Lung (tissue), 11 donors: ENCODE measurements at regions not wholly inside any gene's neighbourhood (a gene's known extent, or its start where the extent isn't known, plus 50 kb on each side); places are given as distances from the start of the nearest gene placed in this dataset.

ENCODE experiments used
- ATAC-seq: fragments of 200-7000 bp; cut with Tn5 transposase; one replicate; pipeline ENCODE4 v1.9.1; 2020; ENCODE audit warnings: moderate number of reproducible peaks; ENCODE audit not compliant: insufficient read depth, low FRiP score
- DNase-seq, 3 donors: peaks; one replicate each; pipeline ENCODE4 v3.0.0-alpha.2; 2013 to 2017
- H3K27ac ChIP-seq, 2 donors: one replicate each; pipeline ENCODE4 v1.5.1; 2013; ENCODE audit warnings: mild to moderate bottlenecking in 2 of 2, moderate library complexity in 2 of 2, control low read depth in 1 of 2, inconsistent platforms in 1 of 2, low read depth in 1 of 2, low read length in 1 of 2
- H3K27me3 ChIP-seq, 3 donors: one replicate each; pipeline ENCODE4 v1.5.1; 2013; ENCODE audit warnings: low read length in 2 of 3; ENCODE audit not compliant: control insufficient read depth in 3 of 3, insufficient read depth in 3 of 3
- H3K36me3 ChIP-seq, 4 donors: one replicate each; pipeline ENCODE4 v1.5.1; 2013; ENCODE audit warnings: low read length in 4 of 4, mild to moderate bottlenecking in 1 of 4, moderate library complexity in 1 of 4; ENCODE audit not compliant: control insufficient read depth in 4 of 4, insufficient read depth in 4 of 4
- H3K4me1 ChIP-seq, 5 donors: one replicate each; pipeline ENCODE4 v1.5.1; 2013; ENCODE audit warnings: low read length in 5 of 5, mild to moderate bottlenecking in 2 of 5, moderate library complexity in 1 of 5; ENCODE audit not compliant: control insufficient read depth in 5 of 5, insufficient read depth in 5 of 5
- H3K4me3 ChIP-seq: one replicate; pipeline ENCODE4 v1.5.1; 2013; ENCODE audit warnings: mild to moderate bottlenecking, control low read depth, moderate library complexity
- H3K9ac ChIP-seq, 2 donors: one replicate each; pipeline ENCODE4 v1.5.1; 2013; ENCODE audit warnings: low read length in 2 of 2, control low read depth in 1 of 2; ENCODE audit not compliant: insufficient read depth in 1 of 2
- H3K9me3 ChIP-seq, 4 donors: one replicate each; pipeline ENCODE4 v1.5.1; 2013; ENCODE audit warnings: low read length in 3 of 4, mild to moderate bottlenecking in 1 of 4, moderate library complexity in 1 of 4; ENCODE audit not compliant: control insufficient read depth in 4 of 4, insufficient read depth in 3 of 4
- CTCF ChIP-seq: IDR thresholded peaks from 2 replicates; pipeline ENCODE4 v1.5.1; 2012; ENCODE audit warnings: mild to moderate bottlenecking; ENCODE audit errors: control extremely low read depth, extremely low read depth
- WGBS, 2 donors: extraction: QIAGEN DNeasy Blood & Tissue Kit; methylation state at CpG; one replicate each; pipeline ENCODE4 v1.1.7; 2013; 5-methylcytosine and 5-hydroxymethylcytosine counted together
- donor health status: control.
- donor health status: control.
- donor health status: Bipolar disorder and iron deficiency.
- donor health status: healthy.
- donor health status: DM: yes; HTN: yes; CAD: no.

GRCh38 chr10:44039599-44039998, 345.3 kb downstream of the CXCL12 start:
- WGBS, 2 donors: 77 to 79% methylated on average over 3 of the region's 3 CpGs
- Histone ChIP-seq H3K27ac (no peak overlapping the region), H3K4me3 (no peak overlapping the region), H3K27me3 (no peaks in the 10 kb centered on the region), H3K9me3 (peaks cover 0 to 5% (median 0%) of the 10 kb centered on the region in 4 donors), H3K4me1 (no peaks in the 10 kb centered on the region), H3K36me3 (no peaks in the 10 kb centered on the region), H3K9ac (no peak overlapping the region)
- TF ChIP-seq CTCF: no peak
- ATAC-seq (no peak), DNase-seq (no peak)

- DNase-seq (no peak), ATAC-seq (no peak)
- no peak overlapping the region for H3K27ac ChIP-seq
- H3K9ac ChIP-seq: no peak overlapping the region
- no peaks in the 10 kb centered on the region for H3K27me3 ChIP-seq
- no peaks in the 10 kb centered on the region for H3K4me1 ChIP-seq
- no peak for TF ChIP-seq CTCF
- H3K36me3 ChIP-seq: no peaks in the 10 kb centered on the region
- peaks cover 0 to 5% (median 0%) of the 10 kb centered on the region in 4 donors for H3K9me3 ChIP-seq
- H3K4me3 ChIP-seq: no peak overlapping the region
- WGBS, 2 donors: 42 to 65% methylated on average over 3 of the region's 3 CpGs
These were observed 348.5 kb downstream of the CXCL12 start for GRCh38 chr10:44036425-44036824.

DNA sequence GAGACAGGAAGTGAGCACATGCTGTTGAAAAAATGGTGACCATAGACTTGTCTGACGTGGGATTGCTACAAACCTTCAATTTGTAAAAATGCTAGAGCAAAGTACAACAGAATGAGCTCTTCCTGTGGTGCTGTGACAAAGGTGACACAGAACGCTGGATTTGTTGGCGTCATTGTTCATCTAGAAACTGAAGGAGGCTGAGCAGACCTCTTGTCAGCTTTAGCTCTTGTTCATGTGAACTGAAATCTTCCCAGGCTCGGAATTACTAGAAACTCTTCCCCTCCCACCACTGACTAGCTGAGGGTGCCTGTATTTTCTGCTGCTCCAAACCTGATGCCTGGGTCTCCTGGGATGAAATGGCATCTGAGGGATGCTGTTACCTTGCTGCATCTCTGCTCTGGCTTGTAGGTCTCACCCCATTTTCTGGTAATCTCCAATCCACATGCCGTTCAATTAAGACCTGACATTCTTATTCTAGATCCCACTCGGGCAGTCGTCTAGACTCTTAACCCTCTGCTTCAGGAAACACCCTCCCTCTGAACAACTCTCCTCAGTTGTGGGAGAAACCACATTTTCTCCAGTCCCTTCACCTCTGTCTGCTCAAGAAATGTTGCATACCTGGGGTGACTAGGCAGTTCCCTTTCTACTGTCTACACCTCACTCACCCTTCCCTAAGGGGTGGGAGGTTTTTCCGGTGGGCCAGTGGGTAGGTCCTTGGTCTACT, 349.3 kb downstream of the CXCL12 start:
- ATAC-seq: no peak
- Histone ChIP-seq H3K9me3 (peaks cover 0 to 5% (median 0%) of the 10 kb centered on the region in 4 donors), H3K27ac (no peak overlapping the region), H3K4me1 (no peaks in the 10 kb centered on the region), H3K27me3 (no peaks in the 10 kb centered on the region), H3K9ac (no peak overlapping the region), H3K36me3 (no peaks in the 10 kb centered on the region), H3K4me3 (no peak overlapping the region)
- no peak for DNase-seq
- no peak for TF ChIP-seq CTCF
- WGBS, 2 donors: 70 to 74% methylated on average over 8 of the region's 8 CpGs

DNA sequence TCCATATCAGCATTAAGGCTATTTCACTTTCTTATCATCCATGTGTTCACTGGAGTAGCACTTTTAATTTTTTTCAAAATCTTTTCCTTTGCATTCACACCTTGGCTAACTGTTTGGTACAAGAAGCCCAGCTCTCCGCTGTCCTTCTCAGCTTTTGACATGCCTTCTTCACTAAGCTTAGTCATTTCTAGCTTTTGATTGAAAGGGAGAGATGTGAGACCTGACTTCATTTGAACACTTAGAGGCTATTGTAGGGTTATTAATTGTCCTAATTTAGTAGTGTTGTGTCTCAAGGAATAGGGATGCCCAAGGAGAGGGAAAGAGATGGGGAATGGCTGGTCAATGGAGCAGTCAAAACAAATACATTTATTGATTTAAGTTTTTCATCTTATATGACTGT, 350.0 kb downstream of the CXCL12 start:
- Histone ChIP-seq H3K27ac (no peak overlapping the region), H3K9me3 (peaks cover 0 to 4% (median 0%) of the 10 kb centered on the region in 4 donors), H3K9ac (no peak overlapping the region), H3K4me3 (no peak overlapping the region), H3K4me1 (no peaks in the 10 kb centered on the region), H3K27me3 (no peaks in the 10 kb centered on the region), H3K36me3 (no peaks in the 10 kb centered on the region)
- DNase-seq: no peak
- ATAC-seq: no peak
- TF ChIP-seq CTCF: no peak
- 96% methylated on average over 1 of the region's 1 CpG for WGBS, 2 donors
